Smooth muscle cell (in vitro differentiated cells): ENCODE measurements at regions not wholly inside any gene's neighbourhood (a gene's known extent, or its start where the extent isn't known, plus 50 kb on each side); places are given as distances from the start of the nearest gene placed in this dataset.

Source experiments
- DNase-seq: peaks from one replicate; lab custom pipeline; 2025; ENCODE audit not compliant: unreplicated experiment; lab: John Stamatoyannopoulos, UW
- H2AFZ ChIP-seq: fragments of 200-600 bp; sonication (generic); 2 replicates; pipeline ENCODE4 v1.6.0; 2016; ENCODE audit warnings: antibody characterized with exemption, low read depth, mild to moderate bottlenecking
- H3F3A ChIP-seq: fragments of 200-600 bp; sonication (generic); 2 replicates; pipeline ENCODE4 v1.6.0; 2017; ENCODE audit warnings: antibody characterized with exemption, low read depth
- H3K27ac ChIP-seq: fragments of 200-600 bp; sonication (generic); 2 replicates; pipeline ENCODE4 v1.5.1; 2016; ENCODE audit warnings: low read depth, mild to moderate bottlenecking
- H3K27me3 ChIP-seq: fragments of 200-600 bp; sonication (generic); 2 replicates; pipeline ENCODE4 v1.6.1; 2016; ENCODE audit warnings: low read depth, mild to moderate bottlenecking
- H3K36me3 ChIP-seq: fragments of 200-600 bp; sonication (generic); 2 replicates; pipeline ENCODE4 v1.5.1; 2016; ENCODE audit warnings: low read depth
- H3K4me1 ChIP-seq: fragments of 200-600 bp; sonication (generic); 2 replicates; pipeline ENCODE4 v1.5.1; 2016; ENCODE audit warnings: low read depth
- H3K4me2 ChIP-seq: fragments of 200-600 bp; sonication (generic); 2 replicates; pipeline ENCODE4 v1.6.0; 2016; ENCODE audit warnings: mild to moderate bottlenecking
- H3K4me3 ChIP-seq: fragments of 200-600 bp; sonication (generic); 2 replicates; pipeline ENCODE4 v1.5.1; 2016; ENCODE audit warnings: mild to moderate bottlenecking
- H3K79me2 ChIP-seq: fragments of 200-600 bp; sonication (generic); 2 replicates; pipeline ENCODE4 v1.6.0; 2016; ENCODE audit warnings: low read depth, mild to moderate bottlenecking
- H3K9ac ChIP-seq: fragments of 200-600 bp; sonication (generic); 2 replicates; pipeline ENCODE4 v1.6.0; 2016; ENCODE audit warnings: low read depth
- H3K9me3 ChIP-seq: fragments of 200-600 bp; sonication (generic); replicated peaks from 2 replicates; pipeline ENCODE4 v1.5.1; 2016; ENCODE audit warnings: low read depth
- H4K20me1 ChIP-seq: fragments of 200-600 bp; sonication (generic); 2 replicates; pipeline ENCODE4 v1.6.0; 2016; ENCODE audit warnings: low read depth
- WGBS: methylation state at CpG from one replicate; pipeline ENCODE4 v1.1.7; 2016; ENCODE audit warnings: low lambda C conversion rate; 5-methylcytosine and 5-hydroxymethylcytosine counted together
- TF ChIP-seq, protein P1 (sequence below): fragments of 200-600 bp; sonication (generic); IDR thresholded peaks from 2 replicates; pipeline ENCODE4 v1.5.1; 2017; ENCODE audit warnings: borderline replicate concordance, mild to moderate bottlenecking, antibody characterized with exemption; ENCODE audit not compliant: insufficient read depth, poor library complexity, severe bottlenecking

DNA sequence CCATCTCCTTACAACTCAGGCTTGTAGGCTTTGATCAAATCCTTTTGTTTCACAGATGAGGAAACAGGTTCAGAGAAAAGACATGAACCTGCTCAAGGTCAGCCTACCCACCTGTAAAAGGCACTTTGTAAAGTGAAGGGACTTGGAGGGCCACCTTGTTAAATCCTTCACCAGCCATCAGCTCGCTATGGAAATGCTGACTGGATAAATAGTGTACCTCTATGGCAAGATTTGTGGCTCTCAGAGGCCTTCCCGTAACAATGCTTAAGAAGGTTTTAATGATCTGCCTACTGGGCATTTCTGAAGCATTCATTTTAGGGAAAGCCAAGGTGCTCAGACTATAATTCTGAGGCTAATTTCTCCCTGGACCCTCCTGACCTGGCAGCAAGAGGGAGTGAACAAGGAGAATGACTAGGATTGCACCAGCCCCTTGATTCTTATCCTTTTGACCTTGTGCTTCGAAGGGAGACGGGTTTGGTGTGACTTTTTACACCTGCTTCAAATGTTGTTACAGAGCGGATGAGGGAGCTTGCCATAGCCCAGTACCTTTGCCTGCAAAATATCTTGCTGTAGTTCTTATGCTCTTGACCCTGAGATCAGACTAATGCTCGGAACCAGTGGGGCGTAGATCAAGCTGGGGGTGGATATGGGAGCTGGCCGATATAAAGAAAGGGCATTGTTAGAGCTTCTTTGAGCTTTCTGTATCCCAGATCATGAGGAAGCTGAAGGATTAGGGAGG, 90.9 kb upstream of the CXCR4 start:
- H3K27me3 ChIP-seq = no peaks in the 10 kb centered on the region
- no peaks in the 10 kb centered on the region for H3K36me3 ChIP-seq
- H3K79me2 ChIP-seq = no peaks in the 10 kb centered on the region
- no peak overlapping the region for H3K4me3 ChIP-seq
- H2AFZ ChIP-seq = no peak overlapping the region
- WGBS = 85% methylated on average over 8 of the region's 8 CpGs
- no peaks in the 10 kb centered on the region for H3K4me1 ChIP-seq
- H3K9me3 ChIP-seq = no peaks in the 10 kb centered on the region
- H3K4me2 ChIP-seq = no peak overlapping the region
- TF ChIP-seq, protein P1, sequence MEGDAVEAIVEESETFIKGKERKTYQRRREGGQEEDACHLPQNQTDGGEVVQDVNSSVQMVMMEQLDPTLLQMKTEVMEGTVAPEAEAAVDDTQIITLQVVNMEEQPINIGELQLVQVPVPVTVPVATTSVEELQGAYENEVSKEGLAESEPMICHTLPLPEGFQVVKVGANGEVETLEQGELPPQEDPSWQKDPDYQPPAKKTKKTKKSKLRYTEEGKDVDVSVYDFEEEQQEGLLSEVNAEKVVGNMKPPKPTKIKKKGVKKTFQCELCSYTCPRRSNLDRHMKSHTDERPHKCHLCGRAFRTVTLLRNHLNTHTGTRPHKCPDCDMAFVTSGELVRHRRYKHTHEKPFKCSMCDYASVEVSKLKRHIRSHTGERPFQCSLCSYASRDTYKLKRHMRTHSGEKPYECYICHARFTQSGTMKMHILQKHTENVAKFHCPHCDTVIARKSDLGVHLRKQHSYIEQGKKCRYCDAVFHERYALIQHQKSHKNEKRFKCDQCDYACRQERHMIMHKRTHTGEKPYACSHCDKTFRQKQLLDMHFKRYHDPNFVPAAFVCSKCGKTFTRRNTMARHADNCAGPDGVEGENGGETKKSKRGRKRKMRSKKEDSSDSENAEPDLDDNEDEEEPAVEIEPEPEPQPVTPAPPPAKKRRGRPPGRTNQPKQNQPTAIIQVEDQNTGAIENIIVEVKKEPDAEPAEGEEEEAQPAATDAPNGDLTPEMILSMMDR = no peak
- H3K9ac ChIP-seq = no peak overlapping the region
- no peaks in the 10 kb centered on the region for H4K20me1 ChIP-seq
- no peak overlapping the region for H3K27ac ChIP-seq
- DNase-seq = no peak
- no peaks in the 10 kb centered on the region for H3F3A ChIP-seq

DNA sequence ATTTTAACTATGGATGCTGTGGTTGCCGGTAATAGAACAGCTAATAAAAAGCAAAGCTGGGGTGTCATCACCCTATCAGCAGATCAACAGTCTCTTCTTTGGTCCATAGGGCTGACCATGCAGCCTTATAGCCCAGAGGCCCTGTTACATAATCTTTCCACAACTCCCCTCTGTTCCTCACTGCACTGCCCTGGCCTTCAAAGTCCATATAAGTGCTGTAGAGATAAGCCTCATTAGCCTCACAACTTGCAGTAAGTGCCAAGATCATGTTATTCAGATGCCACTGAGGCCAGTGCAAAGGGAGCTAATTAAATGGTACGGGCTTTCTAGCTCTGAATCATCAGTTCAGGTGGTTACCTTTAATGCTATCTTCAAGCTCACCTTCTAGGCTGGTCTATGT, 89.7 kb upstream of the CXCR4 start:
- Histone ChIP-seq H3K9ac (no peak overlapping the region), H3K4me1 (no peaks in the 10 kb centered on the region), H3F3A (no peaks in the 10 kb centered on the region), H3K27ac (no peak overlapping the region), H3K4me2 (no peak overlapping the region), H3K27me3 (no peaks in the 10 kb centered on the region), H3K4me3 (no peak overlapping the region), H2AFZ (no peak overlapping the region), H3K36me3 (no peaks in the 10 kb centered on the region), H4K20me1 (no peaks in the 10 kb centered on the region), H3K79me2 (no peaks in the 10 kb centered on the region), H3K9me3 (no peaks in the 10 kb centered on the region)
- no peak for DNase-seq
- TF ChIP-seq, protein P1 = no peak
- 53% methylated on average over 2 of the region's 2 CpGs for WGBS

DNA sequence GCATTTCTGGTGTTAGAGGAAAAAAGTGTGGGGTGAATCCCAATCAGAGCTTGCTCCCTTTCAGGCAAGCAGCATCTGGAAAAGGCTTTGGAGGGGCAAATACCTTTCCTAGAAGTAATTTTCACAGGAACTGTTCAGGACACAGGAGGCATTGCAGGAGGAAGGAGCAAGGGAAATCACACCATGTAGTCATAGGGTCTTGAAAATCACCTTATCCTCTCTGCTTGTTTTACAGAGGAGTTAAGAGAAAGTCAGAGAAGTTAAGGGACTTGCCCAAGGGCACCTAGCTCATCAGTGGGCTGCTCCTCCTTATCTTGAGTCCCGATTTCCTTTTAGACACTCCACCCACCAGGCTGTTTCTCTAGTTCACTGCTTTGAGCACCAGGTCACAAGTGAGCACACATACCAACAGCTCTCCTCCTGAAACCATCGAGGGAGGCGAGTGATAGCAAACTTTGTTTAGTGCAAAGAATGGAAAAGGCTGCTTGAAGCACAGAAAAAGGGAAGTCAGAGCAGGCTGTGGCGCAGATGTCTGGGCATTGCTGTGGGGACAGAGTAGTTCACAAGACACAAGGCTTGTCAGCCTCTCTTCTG, 89.2 kb upstream of the CXCR4 start:
- no peaks in the 10 kb centered on the region for H3K4me1 ChIP-seq
- H3K27me3 ChIP-seq = no peaks in the 10 kb centered on the region
- 76% methylated on average over 4 of the region's 4 CpGs for WGBS
- no peak overlapping the region for H3K4me2 ChIP-seq
- H3K79me2 ChIP-seq = no peaks in the 10 kb centered on the region
- no peaks in the 10 kb centered on the region for H3K9me3 ChIP-seq
- no peak overlapping the region for H3K9ac ChIP-seq
- DNase-seq = no peak
- H3K27ac ChIP-seq = no peak overlapping the region
- H3K36me3 ChIP-seq = no peaks in the 10 kb centered on the region
- H4K20me1 ChIP-seq = no peaks in the 10 kb centered on the region
- TF ChIP-seq, protein P1 = no peak
- H3K4me3 ChIP-seq = no peak overlapping the region
- H2AFZ ChIP-seq = no peak overlapping the region
- no peaks in the 10 kb centered on the region for H3F3A ChIP-seq

DNA sequence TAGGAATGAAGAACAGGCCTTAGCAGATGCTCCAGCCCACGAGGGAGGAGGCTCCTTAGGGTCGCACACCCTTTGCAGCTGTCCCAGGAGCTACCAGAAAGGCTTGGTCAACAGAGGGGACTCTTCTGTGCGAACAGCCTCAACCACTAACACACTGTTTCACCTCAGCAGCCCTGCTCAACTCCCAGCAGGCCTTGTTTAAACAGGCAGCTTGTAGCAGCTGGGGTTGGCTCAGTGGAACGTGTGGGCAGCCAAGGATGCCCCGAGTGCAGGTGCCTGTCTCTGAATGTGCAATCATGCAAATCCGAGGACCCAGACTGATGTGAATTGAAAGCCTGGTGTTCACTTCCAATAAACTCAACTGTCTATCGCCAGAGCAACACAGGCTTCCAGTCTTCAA, 88.7 kb upstream of the CXCR4 start:
- H3K27ac ChIP-seq = no peak overlapping the region
- no peaks in the 10 kb centered on the region for H3K79me2 ChIP-seq
- no peak overlapping the region for H3K4me2 ChIP-seq
- no peaks in the 10 kb centered on the region for H3K27me3 ChIP-seq
- H3K4me3 ChIP-seq = no peak overlapping the region
- no peak overlapping the region for H2AFZ ChIP-seq
- H3K9ac ChIP-seq = no peak overlapping the region
- no peaks in the 10 kb centered on the region for H3F3A ChIP-seq
- DNase-seq = no peak
- H3K9me3 ChIP-seq = no peaks in the 10 kb centered on the region
- H3K36me3 ChIP-seq = no peaks in the 10 kb centered on the region
- TF ChIP-seq, protein P1 = no peak
- H4K20me1 ChIP-seq = no peaks in the 10 kb centered on the region
- H3K4me1 ChIP-seq = no peaks in the 10 kb centered on the region
- WGBS = 95% methylated on average over 7 of the region's 7 CpGs
